Coronary artery (tissue), 2 donors: ENCODE measurements at regions not wholly inside any gene's neighbourhood (a gene's known extent, or its start where the extent isn't known, plus 50 kb on each side); places are given as distances from the start of the nearest gene placed in this dataset.

Source experiments
- DNase-seq: peaks from one replicate; pipeline ENCODE4 v3.0.0-alpha.2; 2017; ENCODE audit warnings: low spot score
- H3K27ac ChIP-seq, 2 donors: fragments of 200-600 bp; sonication (generic); one replicate each; pipeline ENCODE4 v1.5.1; 2016 to 2019
- H3K4me3 ChIP-seq: fragments of 200-600 bp; sonication (generic); 2 replicates; pipeline ENCODE4 v1.5.1; 2016; ENCODE audit warnings: mild to moderate bottlenecking, moderate library complexity
- TF ChIP-seq, protein P1 (sequence below): fragments of 200-600 bp; sonication (generic); IDR thresholded peaks from one replicate; pipeline ENCODE4 v1.5.1; 2019; ENCODE audit warnings: antibody characterized with exemption

GRCh38 chrX:125089761-125090445 lies 229.8 kb upstream of the TEX13C start:
- Histone ChIP-seq H3K4me3 (no peak overlapping the region), H3K27ac (no peak overlapping the region)
- no peak for DNase-seq
- TF ChIP-seq, protein P1, sequence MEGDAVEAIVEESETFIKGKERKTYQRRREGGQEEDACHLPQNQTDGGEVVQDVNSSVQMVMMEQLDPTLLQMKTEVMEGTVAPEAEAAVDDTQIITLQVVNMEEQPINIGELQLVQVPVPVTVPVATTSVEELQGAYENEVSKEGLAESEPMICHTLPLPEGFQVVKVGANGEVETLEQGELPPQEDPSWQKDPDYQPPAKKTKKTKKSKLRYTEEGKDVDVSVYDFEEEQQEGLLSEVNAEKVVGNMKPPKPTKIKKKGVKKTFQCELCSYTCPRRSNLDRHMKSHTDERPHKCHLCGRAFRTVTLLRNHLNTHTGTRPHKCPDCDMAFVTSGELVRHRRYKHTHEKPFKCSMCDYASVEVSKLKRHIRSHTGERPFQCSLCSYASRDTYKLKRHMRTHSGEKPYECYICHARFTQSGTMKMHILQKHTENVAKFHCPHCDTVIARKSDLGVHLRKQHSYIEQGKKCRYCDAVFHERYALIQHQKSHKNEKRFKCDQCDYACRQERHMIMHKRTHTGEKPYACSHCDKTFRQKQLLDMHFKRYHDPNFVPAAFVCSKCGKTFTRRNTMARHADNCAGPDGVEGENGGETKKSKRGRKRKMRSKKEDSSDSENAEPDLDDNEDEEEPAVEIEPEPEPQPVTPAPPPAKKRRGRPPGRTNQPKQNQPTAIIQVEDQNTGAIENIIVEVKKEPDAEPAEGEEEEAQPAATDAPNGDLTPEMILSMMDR, result no peak

DNA sequence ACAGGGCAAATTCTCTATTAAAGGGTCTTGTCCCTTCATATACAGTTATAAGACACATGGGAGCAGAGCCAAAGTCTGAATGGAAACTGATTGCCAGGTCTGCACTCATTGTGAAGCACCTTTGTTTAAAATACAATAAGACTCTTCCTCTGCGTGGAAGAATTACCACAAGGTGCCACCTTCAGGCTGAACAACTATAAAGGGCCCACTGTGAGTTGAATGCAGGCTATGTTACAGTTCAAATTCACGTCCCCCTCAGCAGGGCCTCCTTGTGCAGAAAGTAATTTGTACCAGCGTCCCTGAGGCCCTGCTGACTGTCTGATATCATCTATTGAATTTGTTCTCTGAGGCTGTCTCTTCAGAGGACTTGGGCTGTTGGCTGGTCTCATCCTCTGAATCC lies 225.8 kb upstream of the TEX13C start:
- TF ChIP-seq, protein P1, result no peak
- H3K4me3 ChIP-seq, result no peak overlapping the region
- no peak for DNase-seq
- H3K27ac ChIP-seq, result no peak overlapping the region

DNA sequence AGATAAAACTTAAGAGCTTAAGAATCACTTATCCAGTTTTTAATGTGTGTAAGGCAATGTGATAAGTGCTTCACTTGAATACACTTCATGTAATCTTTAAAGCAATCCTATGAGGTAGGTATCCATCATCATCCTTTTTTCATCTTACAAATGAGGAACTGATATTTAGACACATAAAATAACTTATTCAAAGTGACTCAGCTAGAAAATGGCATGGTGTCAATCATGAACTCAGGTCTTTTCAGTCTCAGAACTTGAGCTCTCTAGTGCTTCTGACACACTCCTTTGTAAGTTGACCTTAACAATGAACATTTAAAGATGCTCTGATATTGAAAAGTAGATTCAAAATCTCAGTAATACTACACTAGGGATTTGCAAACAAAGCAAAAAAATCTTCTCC lies 224.8 kb upstream of the TEX13C start:
- Histone ChIP-seq H3K27ac (no peak overlapping the region), H3K4me3 (no peak overlapping the region)
- no peak for DNase-seq
- TF ChIP-seq, protein P1, result no peak

DNA sequence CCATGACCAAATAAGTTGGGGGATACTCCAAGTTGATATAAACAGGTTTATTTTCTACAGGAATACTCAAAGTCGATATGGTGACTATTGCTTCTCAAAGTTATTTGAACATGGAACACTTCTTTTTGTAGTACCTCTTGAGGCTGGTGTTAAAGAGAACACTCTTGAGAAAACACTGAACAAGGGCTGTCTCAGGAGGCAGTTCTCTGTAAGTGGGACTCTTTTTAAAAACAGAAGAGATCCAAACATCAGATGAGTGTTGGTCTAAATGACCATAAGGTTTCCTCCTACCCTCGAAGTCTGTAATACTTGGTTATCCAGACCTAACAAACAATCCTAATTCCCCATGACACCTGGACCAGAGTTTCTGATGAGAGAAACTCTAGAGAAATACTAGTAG lies 223.2 kb upstream of the TEX13C start:
- DNase-seq, result no peak
- TF ChIP-seq, protein P1, result no peak
- Histone ChIP-seq H3K4me3 (no peak overlapping the region), H3K27ac (no peak overlapping the region)

- no peak overlapping the region for H3K27ac ChIP-seq
- no peak for DNase-seq
- TF ChIP-seq, protein P1, result no peak
- H3K4me3 ChIP-seq, result no peak overlapping the region
Observed at GRCh38 chrX:125096870-125097269, 222.8 kb upstream of the TEX13C start.

GRCh38 chrX:125101971-125102755 lies 217.5 kb upstream of the TEX13C start:
- no peak for DNase-seq
- Histone ChIP-seq H3K4me3 (no peak overlapping the region), H3K27ac (no peak overlapping the region)
- TF ChIP-seq, protein P1, result no peak

- no peak for DNase-seq
- Histone ChIP-seq H3K4me3 (no peak overlapping the region), H3K27ac (no peak overlapping the region)
- TF ChIP-seq, protein P1, result no peak
Observed at GRCh38 chrX:125103693-125104092, 216.0 kb upstream of the TEX13C start.
